Effector memory CD8-positive, alpha-beta T cell (primary cell): ENCODE measurements at regions not wholly inside any gene's neighbourhood (a gene's known extent, or its start where the extent isn't known, plus 50 kb on each side); places are given as distances from the start of the nearest gene placed in this dataset.

Experiments
- ATAC-seq: fragments of 150-1000 bp; cut with Tn5 transposase; replicated peaks from 2 replicates; pipeline ENCODE4 v1.10.0; 2021; ENCODE audit warnings: mild to moderate bottlenecking, moderate library complexity
- DNase-seq, 3 experiments: peaks; one replicate each; pipeline ENCODE4 v3.0.0; 2021
- H3K27ac Mint-ChIP-seq, 2 donors: one replicate each; pipeline ENCODE4 v1.8.0; 2022; ENCODE audit warnings: mild to moderate bottlenecking in 2 of 2, mixed read lengths in 2 of 2, moderate library complexity in 2 of 2
- H3K27me3 Mint-ChIP-seq, 2 donors: one replicate each; pipeline ENCODE4 v1.8.0; 2022; ENCODE audit warnings: mixed read lengths in 2 of 2
- H3K36me3 Mint-ChIP-seq: one replicate; pipeline ENCODE4 v1.8.0; 2022; ENCODE audit warnings: mild to moderate bottlenecking, moderate library complexity, mixed read lengths; ENCODE audit not compliant: insufficient read depth
- H3K4me1 Mint-ChIP-seq, 2 donors: one replicate each; pipeline ENCODE4 v1.8.0; 2022; ENCODE audit warnings: low read depth in 2 of 2, mixed read lengths in 2 of 2
- H3K4me3 Mint-ChIP-seq, 2 donors: one replicate each; pipeline ENCODE4 v1.8.0; 2022; ENCODE audit warnings: mild to moderate bottlenecking in 2 of 2, mixed read lengths in 2 of 2, moderate library complexity in 2 of 2
- H3K9me3 Mint-ChIP-seq, 2 donors: one replicate each; pipeline ENCODE4 v1.8.0; 2022; ENCODE audit warnings: mixed read lengths in 2 of 2

DNA sequence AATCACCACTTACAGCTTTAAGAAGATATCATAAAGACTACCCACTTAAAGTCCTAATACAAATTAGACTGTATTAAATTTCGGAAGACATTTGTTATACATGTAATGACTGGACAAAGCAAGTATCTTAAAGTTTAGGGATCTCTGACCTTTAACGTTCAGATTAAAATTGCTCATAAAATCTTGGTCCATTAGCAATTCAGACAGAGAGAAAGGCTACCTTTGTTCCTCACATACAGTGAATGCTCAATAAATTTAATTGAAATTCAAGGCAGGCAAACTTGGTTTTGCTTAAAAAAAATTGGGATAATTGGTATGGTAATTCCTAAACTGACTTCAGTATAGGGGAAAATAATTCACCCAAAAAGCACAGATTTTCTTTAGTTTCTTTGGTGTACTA, 285.9 kb upstream of the EMCN start:
- no peak for ATAC-seq
- no peaks in the 10 kb centered on the region for H3K4me1 Mint-ChIP-seq
- H3K36me3 Mint-ChIP-seq: no peaks in the 10 kb centered on the region
- no peak overlapping the region for H3K4me3 Mint-ChIP-seq
- no peak for DNase-seq
- no peaks in the 10 kb centered on the region for H3K9me3 Mint-ChIP-seq
- H3K27me3 Mint-ChIP-seq: no peaks in the 10 kb centered on the region
- H3K27ac Mint-ChIP-seq: no peak overlapping the region

DNA sequence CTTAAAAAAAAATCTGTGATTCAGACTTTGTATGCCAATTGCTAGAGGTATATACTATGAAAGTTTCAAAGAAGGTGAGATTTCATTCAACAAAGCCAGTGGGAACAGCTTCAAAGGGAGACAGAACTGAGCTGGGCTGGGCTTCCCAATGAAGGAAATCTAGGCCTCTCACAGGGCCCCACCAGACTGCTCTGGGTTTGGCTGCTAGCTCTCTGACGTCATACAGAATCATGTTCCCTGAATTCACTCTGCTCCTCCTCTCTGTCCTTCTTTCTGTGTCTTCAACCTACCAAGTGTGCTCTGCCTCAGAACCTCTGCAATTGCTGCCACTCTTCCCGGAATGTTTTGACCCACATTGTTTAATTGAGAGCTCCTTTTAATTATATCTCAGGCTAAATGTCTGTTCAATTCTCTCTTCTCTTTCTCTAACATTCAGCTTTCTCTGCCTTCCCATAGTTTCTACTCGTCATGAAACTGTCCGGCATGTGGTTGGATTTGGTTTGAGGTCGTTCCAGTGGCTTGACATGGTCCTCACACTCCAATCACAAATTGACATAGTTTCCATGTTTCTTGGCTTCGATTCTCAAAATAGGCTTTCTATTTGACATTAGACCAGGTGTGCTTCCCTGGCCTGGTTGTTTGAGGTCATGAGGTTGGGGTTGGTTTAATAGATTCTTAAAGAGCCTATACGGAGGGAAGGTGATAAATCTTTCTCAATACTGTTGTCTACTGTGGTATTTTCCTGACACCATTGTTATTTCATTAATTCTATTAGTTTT, 282.1 kb upstream of the EMCN start:
- H3K4me1 Mint-ChIP-seq: no peaks in the 10 kb centered on the region
- no peaks in the 10 kb centered on the region for H3K9me3 Mint-ChIP-seq
- DNase-seq (no peak), ATAC-seq (no peak)
- H3K4me3 Mint-ChIP-seq: no peak overlapping the region
- no peaks in the 10 kb centered on the region for H3K36me3 Mint-ChIP-seq
- H3K27ac Mint-ChIP-seq: no peak overlapping the region
- H3K27me3 Mint-ChIP-seq: no peaks in the 10 kb centered on the region

DNA sequence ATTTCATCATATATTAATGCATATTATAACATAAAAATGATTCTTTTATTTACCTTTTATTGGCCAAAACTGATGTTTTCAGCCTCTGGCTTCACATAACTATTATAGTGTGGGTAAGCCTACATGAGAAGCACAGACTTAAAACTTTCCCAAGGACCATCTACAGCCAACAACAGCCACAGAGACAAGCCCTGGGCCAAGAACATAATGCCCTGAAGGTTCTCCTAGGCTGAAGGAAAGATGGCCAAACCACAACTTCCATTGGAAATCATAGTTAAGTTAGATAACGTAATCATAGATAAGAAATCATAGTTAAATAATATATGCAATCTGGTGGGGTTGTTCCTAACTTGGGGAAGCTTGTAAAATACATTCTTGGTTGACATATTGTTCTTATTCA, 280.0 kb upstream of the EMCN start:
- H3K4me1 Mint-ChIP-seq: no peaks in the 10 kb centered on the region
- no peaks in the 10 kb centered on the region for H3K27me3 Mint-ChIP-seq
- H3K9me3 Mint-ChIP-seq: no peaks in the 10 kb centered on the region
- ATAC-seq (no peak), DNase-seq (no peak)
- no peak overlapping the region for H3K27ac Mint-ChIP-seq
- H3K4me3 Mint-ChIP-seq: no peak overlapping the region
- H3K36me3 Mint-ChIP-seq: no peaks in the 10 kb centered on the region

DNA sequence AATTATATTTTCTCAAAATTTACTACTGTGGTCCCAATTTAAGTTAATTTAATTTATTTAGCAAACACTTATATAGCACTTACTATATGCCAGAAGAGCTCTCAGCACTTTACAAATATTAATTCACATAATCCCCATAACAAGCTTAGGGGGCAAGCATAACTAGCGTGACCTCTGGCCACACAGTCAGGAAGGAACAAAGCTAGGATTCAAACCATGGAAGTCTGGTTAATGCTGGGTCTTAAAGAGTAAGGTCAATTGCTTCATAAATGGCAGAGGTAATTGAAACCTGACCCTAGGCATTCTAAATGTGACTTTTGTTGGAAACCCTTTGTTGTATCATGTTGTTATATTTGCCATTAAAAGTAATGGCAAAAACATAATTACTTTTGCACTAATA, 279.5 kb upstream of the EMCN start:
- H3K4me1 Mint-ChIP-seq: no peaks in the 10 kb centered on the region
- H3K27me3 Mint-ChIP-seq: no peaks in the 10 kb centered on the region
- no peak overlapping the region for H3K27ac Mint-ChIP-seq
- DNase-seq (no peak), ATAC-seq (no peak)
- no peaks in the 10 kb centered on the region for H3K36me3 Mint-ChIP-seq
- no peak overlapping the region for H3K4me3 Mint-ChIP-seq
- H3K9me3 Mint-ChIP-seq: no peaks in the 10 kb centered on the region

DNA sequence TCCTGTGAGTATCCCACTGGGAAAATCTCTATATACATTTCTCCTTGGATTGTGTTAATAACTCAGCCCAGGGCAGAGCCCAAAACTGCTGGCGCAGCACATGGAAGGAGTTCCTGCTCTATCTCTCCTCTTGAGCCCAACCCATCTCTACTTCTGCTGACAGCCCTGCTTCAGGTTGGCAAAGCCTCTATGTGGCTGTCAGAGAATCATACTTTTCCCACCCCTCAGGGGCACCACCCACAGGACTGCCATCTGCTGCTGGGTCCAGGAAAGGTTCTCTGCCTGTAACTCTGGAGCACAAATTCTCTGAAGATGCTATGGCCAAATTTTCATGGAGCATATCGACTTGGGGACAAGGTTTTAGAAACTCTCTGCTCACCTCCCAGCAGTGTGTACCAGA, 278.5 kb upstream of the EMCN start:
- Mint-ChIP-seq H3K9me3 (no peaks in the 10 kb centered on the region), H3K4me1 (no peaks in the 10 kb centered on the region), H3K4me3 (no peak overlapping the region), H3K27ac (no peak overlapping the region), H3K36me3 (no peaks in the 10 kb centered on the region), H3K27me3 (no peaks in the 10 kb centered on the region)
- no peak for DNase-seq
- no peak for ATAC-seq

DNA sequence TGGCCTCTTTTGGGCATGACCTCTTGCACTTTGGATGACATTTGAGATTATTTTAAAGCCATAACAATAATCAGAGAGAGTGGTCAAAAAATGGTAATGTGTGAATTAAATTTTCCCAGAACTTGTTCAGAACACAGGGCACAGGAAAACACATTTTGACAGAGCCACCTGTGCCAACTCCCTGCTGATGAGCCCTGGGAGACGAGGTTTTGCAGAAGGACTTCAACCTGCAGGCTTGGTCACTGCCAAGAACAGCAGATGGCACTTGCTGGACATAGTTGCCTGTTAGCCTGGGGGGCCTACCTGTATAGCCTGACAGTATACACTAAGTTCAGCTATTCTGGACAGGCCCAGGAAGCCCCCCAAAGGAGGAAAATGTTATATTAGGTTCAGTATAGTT, 277.8 kb upstream of the EMCN start:
- no peaks in the 10 kb centered on the region for H3K36me3 Mint-ChIP-seq
- H3K27ac Mint-ChIP-seq: no peak overlapping the region
- H3K9me3 Mint-ChIP-seq: no peaks in the 10 kb centered on the region
- H3K27me3 Mint-ChIP-seq: no peaks in the 10 kb centered on the region
- no peak for ATAC-seq
- no peaks in the 10 kb centered on the region for H3K4me1 Mint-ChIP-seq
- no peak overlapping the region for H3K4me3 Mint-ChIP-seq
- DNase-seq: no peak

DNA sequence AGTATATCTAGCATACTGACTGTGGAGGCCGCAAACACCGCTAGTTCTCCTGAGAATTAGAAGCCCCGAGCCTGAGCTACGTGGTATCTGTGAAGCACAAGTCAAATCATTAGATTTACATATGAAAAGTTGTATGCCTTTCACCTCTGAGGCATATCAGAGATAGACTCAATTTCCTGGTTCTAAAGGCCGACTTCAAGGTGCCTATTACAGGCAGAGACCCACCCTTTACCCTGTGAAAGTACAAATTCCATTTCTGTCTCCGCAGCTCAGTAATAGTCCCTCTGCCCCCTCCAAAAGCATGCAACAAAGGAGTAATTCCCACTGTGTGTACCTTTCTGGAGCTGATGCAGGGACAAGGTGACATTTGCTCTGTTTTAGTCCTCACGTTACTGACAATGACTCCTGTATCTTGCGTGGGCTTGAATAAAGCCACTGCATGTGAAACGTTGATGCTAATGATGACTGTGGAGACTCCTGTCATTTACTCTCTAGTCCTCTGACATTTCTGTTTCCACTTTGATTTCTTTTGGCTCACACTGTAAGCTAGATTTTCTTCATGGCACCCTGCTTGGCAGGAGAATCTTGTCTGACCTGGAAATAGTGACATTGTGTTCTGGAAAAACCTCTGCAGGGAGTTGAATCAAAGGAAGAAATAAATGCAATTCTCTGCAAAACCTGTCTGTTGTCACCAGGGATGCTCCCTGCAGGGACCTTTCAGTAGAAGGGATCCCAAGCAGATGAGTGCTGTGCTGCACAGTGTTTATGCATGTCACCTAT, 273.2 kb upstream of the EMCN start:
- H3K27me3 Mint-ChIP-seq: no peaks in the 10 kb centered on the region
- H3K27ac Mint-ChIP-seq: no peak overlapping the region
- no peak overlapping the region for H3K4me3 Mint-ChIP-seq
- H3K4me1 Mint-ChIP-seq: no peaks in the 10 kb centered on the region
- no peaks in the 10 kb centered on the region for H3K9me3 Mint-ChIP-seq
- no peak for ATAC-seq
- DNase-seq: no peak
- H3K36me3 Mint-ChIP-seq: no peaks in the 10 kb centered on the region

DNA sequence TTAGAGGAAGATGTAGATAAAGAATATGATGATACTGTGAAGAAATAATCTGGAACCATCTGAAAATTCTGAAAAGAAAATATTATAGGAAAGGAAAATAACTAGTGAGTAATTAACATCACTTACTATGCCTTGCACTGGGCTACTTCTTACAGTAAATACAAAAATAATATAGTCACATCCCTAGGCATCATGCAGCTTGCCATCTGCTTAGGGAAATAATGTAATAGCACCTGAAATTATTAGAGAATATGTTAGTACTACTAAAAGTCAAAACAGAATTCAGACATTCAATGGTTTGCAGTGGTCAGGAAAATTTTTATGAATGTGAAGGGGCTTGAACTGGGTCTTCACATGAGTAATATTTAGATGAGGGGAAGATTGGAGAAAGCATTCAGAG, 272.2 kb upstream of the EMCN start:
- DNase-seq: no peak
- Mint-ChIP-seq H3K27me3 (no peaks in the 10 kb centered on the region), H3K27ac (no peak overlapping the region), H3K9me3 (no peaks in the 10 kb centered on the region), H3K36me3 (no peaks in the 10 kb centered on the region), H3K4me1 (no peaks in the 10 kb centered on the region), H3K4me3 (no peak overlapping the region)
- no peak for ATAC-seq

DNA sequence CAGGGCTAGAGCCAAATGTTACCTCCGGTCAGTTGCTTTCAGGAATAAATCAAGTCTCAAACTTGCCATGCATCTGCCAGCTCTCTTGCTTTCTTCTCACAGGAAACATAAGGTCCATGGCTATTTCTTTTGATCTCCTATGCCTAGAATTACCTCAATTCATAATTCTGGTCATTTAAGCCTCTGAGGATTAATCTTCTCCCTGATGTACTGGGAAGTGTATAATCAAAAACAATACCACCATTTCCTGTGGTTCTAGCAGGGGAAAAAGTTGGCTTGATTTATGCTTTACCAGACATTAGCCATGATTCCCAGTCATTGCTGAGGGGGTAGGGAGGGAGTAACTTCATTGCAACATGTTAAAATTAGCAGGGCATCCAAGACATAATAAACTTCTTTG, 268.7 kb upstream of the EMCN start:
- H3K4me3 Mint-ChIP-seq: no peak overlapping the region
- H3K4me1 Mint-ChIP-seq: no peaks in the 10 kb centered on the region
- ATAC-seq (no peak), DNase-seq (no peak)
- H3K36me3 Mint-ChIP-seq: no peaks in the 10 kb centered on the region
- no peaks in the 10 kb centered on the region for H3K27me3 Mint-ChIP-seq
- H3K9me3 Mint-ChIP-seq: no peaks in the 10 kb centered on the region
- no peak overlapping the region for H3K27ac Mint-ChIP-seq

DNA sequence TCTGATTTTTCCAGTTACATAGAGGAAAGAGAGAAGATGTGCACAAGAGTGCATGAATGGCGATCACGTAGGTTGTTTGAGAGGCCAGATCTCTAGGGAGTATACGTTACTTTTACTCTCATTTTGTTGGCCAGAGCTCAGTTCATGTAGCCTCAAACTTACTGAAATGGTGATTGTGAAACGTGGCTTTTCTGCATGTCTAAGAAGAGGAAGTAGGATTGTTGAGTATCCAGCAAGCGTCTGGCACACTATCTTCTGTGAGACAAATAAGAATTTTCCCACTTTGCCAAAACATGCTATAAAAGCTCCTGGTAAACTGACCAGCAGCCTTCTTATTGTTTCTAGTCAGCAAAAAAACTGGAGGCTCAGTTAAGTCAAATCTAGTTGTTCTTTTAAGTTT, 264.5 kb upstream of the EMCN start:
- no peak for ATAC-seq

DNA sequence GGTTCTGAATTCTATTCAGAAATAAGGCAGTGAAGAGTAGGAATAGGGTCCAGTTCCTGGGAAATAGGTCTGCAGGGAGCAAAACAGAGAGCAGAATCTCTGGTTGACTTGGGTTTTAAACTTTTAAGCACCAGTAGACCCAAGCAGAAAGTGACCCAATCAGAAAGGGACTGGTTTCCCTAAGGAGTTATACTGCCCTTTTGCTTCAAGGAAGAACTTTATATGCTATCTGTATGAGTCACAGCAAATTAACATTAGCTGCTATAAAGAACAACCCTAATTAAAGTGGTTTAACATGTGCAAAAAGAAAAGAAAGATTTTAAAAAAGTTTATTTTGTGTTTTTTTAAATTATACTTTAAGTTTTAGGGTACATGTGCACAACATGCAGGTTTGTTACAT, 263.6 kb upstream of the EMCN start:
- Mint-ChIP-seq H3K4me3 (no peak overlapping the region), H3K9me3 (no peaks in the 10 kb centered on the region), H3K36me3 (no peaks in the 10 kb centered on the region), H3K4me1 (no peaks in the 10 kb centered on the region), H3K27me3 (no peaks in the 10 kb centered on the region), H3K27ac (no peak overlapping the region)
- ATAC-seq (no peak), DNase-seq (no peak)

More for the DNA sequence above, 264.5 kb upstream of the EMCN start:
- Mint-ChIP-seq H3K4me1 (no peaks in the 10 kb centered on the region), H3K27ac (no peak overlapping the region), H3K4me3 (no peak overlapping the region), H3K36me3 (no peaks in the 10 kb centered on the region), H3K9me3 (no peaks in the 10 kb centered on the region), H3K27me3 (no peaks in the 10 kb centered on the region)
- no peak for DNase-seq

DNA sequence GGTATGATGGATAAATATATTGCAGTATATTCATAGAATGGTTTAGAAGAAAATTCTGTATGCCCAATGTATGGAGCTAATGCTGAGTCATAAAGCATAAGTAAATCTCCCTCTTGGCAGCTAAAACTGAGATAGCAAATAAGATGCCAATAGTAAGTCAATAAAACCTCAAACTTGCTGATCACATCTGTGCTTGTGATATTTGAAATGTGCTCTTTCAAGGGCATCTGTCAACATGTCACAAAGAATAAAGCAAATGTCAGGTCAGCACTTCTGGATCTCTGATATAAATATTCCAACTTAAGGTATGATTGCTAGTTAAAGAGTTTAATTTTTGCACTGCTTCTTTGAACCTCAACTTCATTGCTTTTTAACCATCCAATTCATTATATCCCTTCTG, 262.3 kb upstream of the EMCN start:
- Mint-ChIP-seq H3K27ac (no peak overlapping the region), H3K4me1 (no peaks in the 10 kb centered on the region), H3K4me3 (no peak overlapping the region), H3K9me3 (peaks cover 0 to 3% of the 10 kb centered on the region in 2 donors), H3K36me3 (no peaks in the 10 kb centered on the region), H3K27me3 (peaks cover 6 to 9% of the 10 kb centered on the region in 2 donors)
- ATAC-seq (no peak), DNase-seq (no peak)

DNA sequence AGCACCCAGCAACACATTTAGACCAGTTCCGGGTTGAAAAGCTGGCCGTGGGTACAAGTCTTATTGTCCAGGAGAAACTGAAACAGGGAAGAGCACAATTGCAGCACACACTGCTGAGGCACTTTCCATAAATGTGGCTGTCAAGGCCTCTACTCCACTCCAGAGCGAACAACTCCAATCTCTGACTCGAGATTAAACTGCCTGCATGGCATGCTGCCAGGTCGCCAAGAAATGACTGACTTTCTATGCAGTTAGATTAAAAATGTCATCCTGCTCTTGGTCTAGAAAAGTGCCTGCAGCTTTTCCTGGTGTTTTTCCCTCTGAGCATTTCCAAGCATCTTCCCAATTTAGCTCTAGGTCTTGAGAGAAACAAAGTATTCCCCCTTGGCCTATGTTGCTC, 260.6 kb upstream of the EMCN start:
- H3K27ac Mint-ChIP-seq: no peak overlapping the region
- no peaks in the 10 kb centered on the region for H3K4me1 Mint-ChIP-seq
- ATAC-seq: no peak
- H3K27me3 Mint-ChIP-seq: peaks cover 6 to 9% of the 10 kb centered on the region in 2 donors
- DNase-seq: no peak
- peaks cover 0 to 4% of the 10 kb centered on the region in 2 donors for H3K9me3 Mint-ChIP-seq
- no peak overlapping the region for H3K4me3 Mint-ChIP-seq
- no peaks in the 10 kb centered on the region for H3K36me3 Mint-ChIP-seq

DNA sequence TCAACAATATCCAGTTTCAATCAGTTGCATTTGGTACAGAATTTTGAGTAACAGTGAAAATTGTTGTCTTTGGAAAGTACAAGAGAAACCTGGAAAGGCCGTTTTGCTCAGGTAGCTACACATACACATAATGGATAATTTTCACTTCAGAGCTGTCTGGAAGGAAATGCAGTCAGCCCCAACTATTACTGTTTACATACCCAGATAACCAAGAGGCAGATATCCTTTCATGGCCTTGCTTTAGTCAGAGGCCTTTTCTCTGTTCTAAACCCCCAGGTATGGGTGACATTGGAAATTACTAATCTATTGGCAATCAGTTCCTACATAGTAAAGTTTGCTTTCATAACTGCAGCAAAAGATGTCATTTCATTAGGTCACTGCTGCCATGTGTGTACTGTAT, 244.9 kb upstream of the EMCN start:
- Mint-ChIP-seq H3K4me1 (no peaks in the 10 kb centered on the region), H3K36me3 (no peaks in the 10 kb centered on the region), H3K9me3 (no peaks in the 10 kb centered on the region), H3K27ac (no peak overlapping the region), H3K4me3 (no peak overlapping the region), H3K27me3 (peaks cover 12 to 24% of the 10 kb centered on the region in 2 donors)
- no peak for ATAC-seq
- no peak for DNase-seq
